KMS-11 (cell line): ENCODE measurements at regions not wholly inside any gene's neighbourhood (a gene's known extent, or its start where the extent isn't known, plus 50 kb on each side); places are given as distances from the start of the nearest gene placed in this dataset.

Source experiments
- H2AFZ ChIP-seq: fragments of 200-600 bp; sonication (generic); 2 replicates; pipeline ENCODE4 v1.6.1; 2016; ENCODE audit warnings: antibody characterized with exemption, mixed run types, low read depth
- H3K27ac ChIP-seq: fragments of 200-600 bp; sonication (generic); 2 replicates; pipeline ENCODE4 v1.6.1; 2016; ENCODE audit warnings: mild to moderate bottlenecking, mixed run types
- H3K27me3 ChIP-seq: fragments of 200-600 bp; sonication (generic); 2 replicates; pipeline ENCODE4 v1.6.1; 2017; ENCODE audit warnings: mild to moderate bottlenecking, low read depth, mixed run types, moderate library complexity; ENCODE audit not compliant: insufficient read depth
- H3K36me3 ChIP-seq: fragments of 200-600 bp; sonication (generic); 2 replicates; pipeline ENCODE4 v1.6.1; 2017; ENCODE audit warnings: mild to moderate bottlenecking, mixed run types; ENCODE audit not compliant: insufficient read depth
- H3K4me1 ChIP-seq: fragments of 200-600 bp; sonication (generic); 2 replicates; pipeline ENCODE4 v1.6.1; 2016; ENCODE audit warnings: mild to moderate bottlenecking, low read depth, mixed run types; ENCODE audit not compliant: poor library complexity, severe bottlenecking
- H3K4me2 ChIP-seq: fragments of 200-600 bp; sonication (generic); 2 replicates; pipeline ENCODE4 v1.7.0; 2016; ENCODE audit warnings: mild to moderate bottlenecking, mixed run types
- H3K4me3 ChIP-seq: fragments of 200-600 bp; sonication (generic); IDR thresholded peaks from 2 replicates; pipeline ENCODE4 v1.6.1; 2017; ENCODE audit warnings: low read depth, low read length, mixed read lengths; ENCODE audit not compliant: insufficient read depth
- H3K79me2 ChIP-seq: fragments of 200-600 bp; sonication (generic); 2 replicates; pipeline ENCODE4 v1.6.1; 2016; ENCODE audit warnings: low read depth, mixed run types; ENCODE audit not compliant: insufficient read depth
- H3K9ac ChIP-seq: fragments of 200-600 bp; sonication (generic); 2 replicates; pipeline ENCODE4 v1.6.1; 2016; ENCODE audit warnings: mild to moderate bottlenecking, mixed run types
- H4K20me1 ChIP-seq: fragments of 200-600 bp; sonication (generic); 2 replicates; pipeline ENCODE4 v1.6.1; 2016; ENCODE audit warnings: mild to moderate bottlenecking, mixed run types; ENCODE audit not compliant: insufficient read depth
- CTCF ChIP-seq: fragments of 200-600 bp; sonication (generic); conservative IDR thresholded peaks from 2 replicates; pipeline ENCODE4 v1.6.1; 2017; ENCODE audit warnings: low read depth, mild to moderate bottlenecking, antibody characterized with exemption, low read length, moderate library complexity, mixed read lengths

- H3K36me3 ChIP-seq: no peaks in the 10 kb centered on the region
- no peaks in the 10 kb centered on the region for H4K20me1 ChIP-seq
- no peak overlapping the region for H3K27ac ChIP-seq
- H3K79me2 ChIP-seq: no peaks in the 10 kb centered on the region
- H3K27me3 ChIP-seq: no peaks in the 10 kb centered on the region
- no peak for TF ChIP-seq CTCF
- H3K9ac ChIP-seq: no peak overlapping the region
- H3K4me3 ChIP-seq: no peak overlapping the region
- H2AFZ ChIP-seq: no peak overlapping the region
- H3K4me1 ChIP-seq: peaks cover 5% of the 10 kb centered on the region
- H3K4me2 ChIP-seq: peak overlapping the region; percentile 11; the same call in 1 of the 2 replicates
Measured at GRCh38 chr3:174618368-174619080, 240.6 kb upstream of the NAALADL2 start.

- TF ChIP-seq CTCF: no peak
- peaks cover 5% of the 10 kb centered on the region for H3K4me1 ChIP-seq
- H3K4me2 ChIP-seq: no peak overlapping the region
- H3K4me3 ChIP-seq: no peak overlapping the region
- no peaks in the 10 kb centered on the region for H3K79me2 ChIP-seq
- H3K36me3 ChIP-seq: no peaks in the 10 kb centered on the region
- no peak overlapping the region for H3K9ac ChIP-seq
- H4K20me1 ChIP-seq: no peaks in the 10 kb centered on the region
- no peak overlapping the region for H2AFZ ChIP-seq
- no peak overlapping the region for H3K27ac ChIP-seq
- no peaks in the 10 kb centered on the region for H3K27me3 ChIP-seq
Measured at GRCh38 chr3:174619239-174619638, 239.9 kb upstream of the NAALADL2 start.

GRCh38 chr3:174620138-174620537 is 239.0 kb upstream of the NAALADL2 start:
- H3K36me3 ChIP-seq: no peaks in the 10 kb centered on the region
- no peak overlapping the region for H3K4me3 ChIP-seq
- H4K20me1 ChIP-seq: no peaks in the 10 kb centered on the region
- no peaks in the 10 kb centered on the region for H3K79me2 ChIP-seq
- no peak overlapping the region for H3K9ac ChIP-seq
- peaks cover 5% of the 10 kb centered on the region for H3K4me1 ChIP-seq
- peak; percentile 25; the same call in 1 of the 2 replicates for TF ChIP-seq CTCF
- no peak overlapping the region for H2AFZ ChIP-seq
- H3K4me2 ChIP-seq: no peak overlapping the region
- H3K27ac ChIP-seq: no peak overlapping the region
- H3K27me3 ChIP-seq: no peaks in the 10 kb centered on the region

- no peak overlapping the region for H3K9ac ChIP-seq
- H3K79me2 ChIP-seq: no peaks in the 10 kb centered on the region
- H2AFZ ChIP-seq: no peak overlapping the region
- peaks cover 5% of the 10 kb centered on the region for H3K4me1 ChIP-seq
- no peaks in the 10 kb centered on the region for H3K27me3 ChIP-seq
- H4K20me1 ChIP-seq: no peaks in the 10 kb centered on the region
- no peak overlapping the region for H3K4me3 ChIP-seq
- H3K36me3 ChIP-seq: no peaks in the 10 kb centered on the region
- no peak overlapping the region for H3K4me2 ChIP-seq
- no peak overlapping the region for H3K27ac ChIP-seq
- TF ChIP-seq CTCF: no peak
Measured at GRCh38 chr3:174620855-174621472, 238.2 kb upstream of the NAALADL2 start.
